CD4-positive, CD25-positive, alpha-beta regulatory T cell (primary cell): ENCODE measurements at regions not wholly inside any gene's neighbourhood (a gene's known extent, or its start where the extent isn't known, plus 50 kb on each side); places are given as distances from the start of the nearest gene placed in this dataset.

Experiments used
- ATAC-seq, 2 donors: fragments of 150-1000 bp; cut with Tn5 transposase; one replicate each; pipeline ENCODE4 v1.10.0; 2021; ENCODE audit warnings: low read depth in 2 of 2, moderate number of reproducible peaks in 2 of 2, moderate library complexity in 1 of 2
- DNase-seq, 3 donors: peaks; one replicate each; pipeline versions ENCODE4 v3.0.0 to v3.0.0-alpha.2; 2012 to 2022; ENCODE audit warnings: mixed read lengths in 1 of 3
- H3K27ac ChIP-seq: one replicate; pipeline ENCODE4 v1.7.0; 2013; ENCODE audit warnings: mild to moderate bottlenecking, low read length; ENCODE audit not compliant: insufficient read depth, poor library complexity, severe bottlenecking
- H3K27me3 ChIP-seq: one replicate; pipeline ENCODE4 v1.7.0; 2013; ENCODE audit warnings: low read length; ENCODE audit not compliant: control insufficient read depth, insufficient read depth
- H3K36me3 ChIP-seq: one replicate; pipeline ENCODE4 v1.7.0; 2013; ENCODE audit warnings: mild to moderate bottlenecking, low read length, moderate library complexity; ENCODE audit not compliant: control insufficient read depth, insufficient read depth
- H3K4me1 ChIP-seq: 2 replicates; pipeline ENCODE4 v1.7.0; 2013; ENCODE audit warnings: mild to moderate bottlenecking, low read length; ENCODE audit not compliant: insufficient read depth, control insufficient read depth, poor library complexity, severe bottlenecking
- H3K4me3 ChIP-seq: one replicate; pipeline ENCODE4 v1.7.0; 2013; ENCODE audit warnings: low read depth, mild to moderate bottlenecking, low read length, moderate library complexity
- H3K9me3 ChIP-seq, 2 experiments: 1 replicate in 1 of 2; 2 replicates in 1 of 2; pipeline ENCODE4 v1.7.0; 2013; ENCODE audit warnings: low read length in 2 of 2, mild to moderate bottlenecking in 1 of 2, moderate library complexity in 1 of 2; ENCODE audit not compliant: control insufficient read depth in 2 of 2
- H3K27ac Mint-ChIP-seq, 3 donors: one replicate each; pipeline ENCODE4 v1.8.0; 2020 to 2022; ENCODE audit warnings: mild to moderate bottlenecking in 3 of 3, mixed read lengths in 3 of 3, moderate library complexity in 2 of 3
- H3K27me3 Mint-ChIP-seq: one replicate; pipeline ENCODE4 v1.8.0; 2022; ENCODE audit warnings: mild to moderate bottlenecking, mixed read lengths
- H3K36me3 Mint-ChIP-seq: one replicate; pipeline ENCODE4 v1.8.0; 2020; ENCODE audit warnings: mixed read lengths
- H3K4me1 Mint-ChIP-seq, 4 donors: one replicate each; pipeline ENCODE4 v1.8.0; 2020 to 2022; ENCODE audit warnings: mixed read lengths in 4 of 4, mild to moderate bottlenecking in 1 of 4
- H3K4me3 Mint-ChIP-seq, 4 donors: one replicate each; pipeline ENCODE4 v1.8.0; 2020 to 2022; ENCODE audit warnings: mild to moderate bottlenecking in 4 of 4, mixed read lengths in 4 of 4, moderate library complexity in 3 of 4
- H3K9me3 Mint-ChIP-seq, 7 donors: one replicate each; pipeline ENCODE4 v1.8.0; 2020 to 2022; ENCODE audit warnings: mixed read lengths in 7 of 7, mild to moderate bottlenecking in 3 of 7, moderate library complexity in 2 of 7

GRCh38 chr16:50446861-50447260 is 78.1 kb upstream of the BRD7 start:
- H3K4me1 ChIP-seq: no peaks in the 10 kb centered on the region
- peaks cover 0 to 7% (median 0%) of the 10 kb centered on the region in 7 donors for H3K9me3 Mint-ChIP-seq
- DNase-seq (no peak), ATAC-seq (no peak)
- no peaks in the 10 kb centered on the region for H3K27me3 ChIP-seq
- H3K27ac Mint-ChIP-seq: no peak overlapping the region
- H3K27me3 Mint-ChIP-seq: peaks cover 10% of the 10 kb centered on the region
- no peak overlapping the region for H3K4me3 Mint-ChIP-seq
- no peak overlapping the region for H3K4me3 ChIP-seq
- no peaks in the 10 kb centered on the region for H3K36me3 ChIP-seq
- no peak overlapping the region for H3K27ac ChIP-seq
- no peaks in the 10 kb centered on the region for H3K36me3 Mint-ChIP-seq
- H3K4me1 Mint-ChIP-seq: peaks cover 0 to 5% (median 1%) of the 10 kb centered on the region in 4 donors
- H3K9me3 ChIP-seq: peaks cover 2 to 3% of the 10 kb centered on the region in 2 experiments

- Histone ChIP-seq H3K27ac (no peak overlapping the region), H3K9me3 (peaks cover 3 to 11% of the 10 kb centered on the region in 2 experiments), H3K4me3 (no peak overlapping the region), H3K27me3 (no peaks in the 10 kb centered on the region), H3K36me3 (no peaks in the 10 kb centered on the region), H3K4me1 (no peaks in the 10 kb centered on the region)
- Mint-ChIP-seq H3K27me3 (peaks cover 10% of the 10 kb centered on the region), H3K36me3 (no peaks in the 10 kb centered on the region), H3K27ac (no peak overlapping the region), H3K9me3 (peaks cover 0 to 10% (median 0%) of the 10 kb centered on the region in 7 donors), H3K4me3 (no peak overlapping the region), H3K4me1 (peaks cover 0 to 5% (median 1%) of the 10 kb centered on the region in 4 donors)
- no peak for DNase-seq
- ATAC-seq: no peak
Observed at GRCh38 chr16:50445621-50446555, 77.1 kb upstream of the BRD7 start.

GRCh38 chr16:50444526-50444925 is 75.7 kb upstream of the BRD7 start:
- no peaks in the 10 kb centered on the region for H3K36me3 ChIP-seq
- Mint-ChIP-seq H3K36me3 (no peaks in the 10 kb centered on the region), H3K9me3 (peaks cover 0 to 20% (median 3%) of the 10 kb centered on the region in 7 donors), H3K4me3 (no peak overlapping the region), H3K27me3 (peaks cover 10% of the 10 kb centered on the region), H3K27ac (no peak overlapping the region), H3K4me1 (peaks cover 0 to 5% (median 1%) of the 10 kb centered on the region in 4 donors)
- no peaks in the 10 kb centered on the region for H3K27me3 ChIP-seq
- no peak overlapping the region for H3K4me3 ChIP-seq
- H3K4me1 ChIP-seq: no peaks in the 10 kb centered on the region
- no peak overlapping the region for H3K27ac ChIP-seq
- ATAC-seq (no peak), DNase-seq (no peak)
- H3K9me3 ChIP-seq: peaks cover 8 to 20% of the 10 kb centered on the region in 2 experiments

GRCh38 chr16:50442221-50442620 is 73.4 kb upstream of the BRD7 start:
- Mint-ChIP-seq H3K4me3 (peak overlapping the region in 1 of 4 donors; percentile 5), H3K4me1 (no peaks in the 10 kb centered on the region), H3K27me3 (no peaks in the 10 kb centered on the region), H3K27ac (no peak overlapping the region), H3K36me3 (no peaks in the 10 kb centered on the region), H3K9me3 (peaks cover 2 to 31% (median 7%) of the 10 kb centered on the region in 7 donors)
- Histone ChIP-seq H3K27ac (no peak overlapping the region), H3K9me3 (peaks cover 15 to 23% of the 10 kb centered on the region in 2 experiments), H3K4me1 (no peaks in the 10 kb centered on the region), H3K36me3 (no peaks in the 10 kb centered on the region), H3K4me3 (no peak overlapping the region), H3K27me3 (no peaks in the 10 kb centered on the region)
- DNase-seq (no peak), ATAC-seq (no peak)

- ATAC-seq: no peak
- Mint-ChIP-seq H3K4me3 (no peak overlapping the region), H3K36me3 (no peaks in the 10 kb centered on the region), H3K4me1 (no peaks in the 10 kb centered on the region), H3K9me3 (peaks cover 2 to 31% (median 7%) of the 10 kb centered on the region in 7 donors), H3K27me3 (no peaks in the 10 kb centered on the region), H3K27ac (no peak overlapping the region)
- H3K27me3 ChIP-seq: no peaks in the 10 kb centered on the region
- H3K4me1 ChIP-seq: no peaks in the 10 kb centered on the region
- no peak for DNase-seq
- no peak overlapping the region for H3K27ac ChIP-seq
- peaks cover 15 to 23% of the 10 kb centered on the region in 2 experiments for H3K9me3 ChIP-seq
- H3K4me3 ChIP-seq: no peak overlapping the region
- H3K36me3 ChIP-seq: no peaks in the 10 kb centered on the region
Observed at GRCh38 chr16:50441486-50442157, 72.8 kb upstream of the BRD7 start.

- no peak for DNase-seq
- H3K4me1 Mint-ChIP-seq: no peaks in the 10 kb centered on the region
- H3K4me3 ChIP-seq: no peak overlapping the region
Observed at GRCh38 chr16:50440991-50441390, 72.2 kb upstream of the BRD7 start.

GRCh38 chr16:50440531-50440930 is 71.7 kb upstream of the BRD7 start:
- no peak overlapping the region for H3K27ac ChIP-seq

More at GRCh38 chr16:50440991-50441390, 72.2 kb upstream of the BRD7 start:
- no peak for ATAC-seq
- Mint-ChIP-seq H3K27me3 (no peaks in the 10 kb centered on the region), H3K4me3 (no peak overlapping the region), H3K9me3 (peaks cover 2 to 31% (median 7%) of the 10 kb centered on the region in 7 donors), H3K27ac (no peak overlapping the region), H3K36me3 (no peaks in the 10 kb centered on the region)
- Histone ChIP-seq H3K4me1 (no peaks in the 10 kb centered on the region), H3K27ac (no peak overlapping the region), H3K36me3 (no peaks in the 10 kb centered on the region), H3K27me3 (no peaks in the 10 kb centered on the region), H3K9me3 (peaks cover 15 to 23% of the 10 kb centered on the region in 2 experiments)

More at GRCh38 chr16:50440531-50440930, 71.7 kb upstream of the BRD7 start:
- H3K4me1 Mint-ChIP-seq: no peaks in the 10 kb centered on the region
- Histone ChIP-seq H3K4me1 (no peaks in the 10 kb centered on the region), H3K36me3 (no peaks in the 10 kb centered on the region), H3K9me3 (peaks cover 15 to 23% of the 10 kb centered on the region in 2 experiments), H3K27me3 (no peaks in the 10 kb centered on the region), H3K4me3 (no peak overlapping the region)
- no peak for DNase-seq
- no peaks in the 10 kb centered on the region for H3K36me3 Mint-ChIP-seq
- no peak overlapping the region for H3K4me3 Mint-ChIP-seq
- H3K9me3 Mint-ChIP-seq: peaks cover 2 to 31% (median 7%) of the 10 kb centered on the region in 7 donors
- ATAC-seq: no peak
- H3K27ac Mint-ChIP-seq: no peak overlapping the region
- no peaks in the 10 kb centered on the region for H3K27me3 Mint-ChIP-seq
